ENCODE measurements at regions not wholly inside any gene's neighbourhood (a gene's known extent, or its start where the extent isn't known, plus 50 kb on each side); places are given as distances from the start of the nearest gene placed in this dataset.

- Histone ChIP-seq H3K9me2 (no peaks in the 10 kb centered on the region), H3K79me2 (ENCODE audit: insufficient read depth) (no peaks in the 10 kb centered on the region), H3K4me2 (no peak overlapping the region), H2AFZ (ENCODE audit: low read depth) (no peak overlapping the region), H3K27me3 (ENCODE audit: insufficient read depth) (no peaks in the 10 kb centered on the region), H3K9ac (no peak overlapping the region), H3K4me3 (ENCODE audit: low read depth in 2 of 2, low read length in 1 of 2) (no peak overlapping the region), H4K20me1 (ENCODE audit: insufficient read depth) (no peaks in the 10 kb centered on the region), H3F3A (replicated peaks; ENCODE audit: insufficient read depth) (no peaks in the 10 kb centered on the region), H3K9me3 (no peaks in the 10 kb centered on the region), H3K4me1 (ENCODE audit: control insufficient read depth in 1 of 2, insufficient read depth in 2 of 2, low read depth in 1 of 2, low read length in 1 of 2) (peaks cover 0 to 11% of the 10 kb centered on the region in 2 experiments; a peak in 1 of 4 replicates), H3K36me3 (replicated peaks in 1 of 2; ENCODE audit: control insufficient read depth in 1 of 2, insufficient read depth in 2 of 2, low read length in 1 of 2) (no peaks in the 10 kb centered on the region), H3K27ac (ENCODE audit: low read depth in 2 of 2, low read length in 1 of 2) (no peak overlapping the region)
- WGBS (ENCODE audit: low lambda C conversion rate), result 41% methylated on average over 4 of the region's 4 CpGs
- TF ChIP-seq, protein P1, sequence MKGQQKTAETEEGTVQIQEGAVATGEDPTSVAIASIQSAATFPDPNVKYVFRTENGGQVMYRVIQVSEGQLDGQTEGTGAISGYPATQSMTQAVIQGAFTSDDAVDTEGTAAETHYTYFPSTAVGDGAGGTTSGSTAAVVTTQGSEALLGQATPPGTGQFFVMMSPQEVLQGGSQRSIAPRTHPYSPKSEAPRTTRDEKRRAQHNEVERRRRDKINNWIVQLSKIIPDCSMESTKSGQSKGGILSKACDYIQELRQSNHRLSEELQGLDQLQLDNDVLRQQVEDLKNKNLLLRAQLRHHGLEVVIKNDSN (IDR thresholded peaks at IDR 0.05; ENCODE audit: borderline replicate concordance, low read depth), result no peak
- no peak for TF ChIP-seq SIN3A (IDR thresholded peaks at IDR 0.05; ENCODE audit: borderline replicate concordance, low read depth, low read length)
- TF ChIP-seq, protein P2, sequence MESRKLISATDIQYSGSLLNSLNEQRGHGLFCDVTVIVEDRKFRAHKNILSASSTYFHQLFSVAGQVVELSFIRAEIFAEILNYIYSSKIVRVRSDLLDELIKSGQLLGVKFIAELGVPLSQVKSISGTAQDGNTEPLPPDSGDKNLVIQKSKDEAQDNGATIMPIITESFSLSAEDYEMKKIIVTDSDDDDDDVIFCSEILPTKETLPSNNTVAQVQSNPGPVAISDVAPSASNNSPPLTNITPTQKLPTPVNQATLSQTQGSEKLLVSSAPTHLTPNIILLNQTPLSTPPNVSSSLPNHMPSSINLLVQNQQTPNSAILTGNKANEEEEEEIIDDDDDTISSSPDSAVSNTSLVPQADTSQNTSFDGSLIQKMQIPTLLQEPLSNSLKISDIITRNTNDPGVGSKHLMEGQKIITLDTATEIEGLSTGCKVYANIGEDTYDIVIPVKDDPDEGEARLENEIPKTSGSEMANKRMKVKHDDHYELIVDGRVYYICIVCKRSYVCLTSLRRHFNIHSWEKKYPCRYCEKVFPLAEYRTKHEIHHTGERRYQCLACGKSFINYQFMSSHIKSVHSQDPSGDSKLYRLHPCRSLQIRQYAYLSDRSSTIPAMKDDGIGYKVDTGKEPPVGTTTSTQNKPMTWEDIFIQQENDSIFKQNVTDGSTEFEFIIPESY (IDR thresholded peaks at IDR 0.05; ENCODE audit: borderline replicate concordance, low read depth), result no peak
- TF ChIP-seq NRF1 (IDR thresholded peaks at IDR 0.05; ENCODE audit: low read depth, low read length), result no peak
- no peak for TF ChIP-seq USF2 (IDR thresholded peaks at IDR 0.05; ENCODE audit: borderline replicate concordance, low read depth, low read length)
- no peak for TF ChIP-seq YY1 (IDR thresholded peaks at IDR 0.05; ENCODE audit: low read depth)
- TF ChIP-seq RXRA (IDR thresholded peaks at IDR 0.05; ENCODE audit: borderline replicate concordance, low read depth), result no peak
- TF ChIP-seq, protein P3, sequence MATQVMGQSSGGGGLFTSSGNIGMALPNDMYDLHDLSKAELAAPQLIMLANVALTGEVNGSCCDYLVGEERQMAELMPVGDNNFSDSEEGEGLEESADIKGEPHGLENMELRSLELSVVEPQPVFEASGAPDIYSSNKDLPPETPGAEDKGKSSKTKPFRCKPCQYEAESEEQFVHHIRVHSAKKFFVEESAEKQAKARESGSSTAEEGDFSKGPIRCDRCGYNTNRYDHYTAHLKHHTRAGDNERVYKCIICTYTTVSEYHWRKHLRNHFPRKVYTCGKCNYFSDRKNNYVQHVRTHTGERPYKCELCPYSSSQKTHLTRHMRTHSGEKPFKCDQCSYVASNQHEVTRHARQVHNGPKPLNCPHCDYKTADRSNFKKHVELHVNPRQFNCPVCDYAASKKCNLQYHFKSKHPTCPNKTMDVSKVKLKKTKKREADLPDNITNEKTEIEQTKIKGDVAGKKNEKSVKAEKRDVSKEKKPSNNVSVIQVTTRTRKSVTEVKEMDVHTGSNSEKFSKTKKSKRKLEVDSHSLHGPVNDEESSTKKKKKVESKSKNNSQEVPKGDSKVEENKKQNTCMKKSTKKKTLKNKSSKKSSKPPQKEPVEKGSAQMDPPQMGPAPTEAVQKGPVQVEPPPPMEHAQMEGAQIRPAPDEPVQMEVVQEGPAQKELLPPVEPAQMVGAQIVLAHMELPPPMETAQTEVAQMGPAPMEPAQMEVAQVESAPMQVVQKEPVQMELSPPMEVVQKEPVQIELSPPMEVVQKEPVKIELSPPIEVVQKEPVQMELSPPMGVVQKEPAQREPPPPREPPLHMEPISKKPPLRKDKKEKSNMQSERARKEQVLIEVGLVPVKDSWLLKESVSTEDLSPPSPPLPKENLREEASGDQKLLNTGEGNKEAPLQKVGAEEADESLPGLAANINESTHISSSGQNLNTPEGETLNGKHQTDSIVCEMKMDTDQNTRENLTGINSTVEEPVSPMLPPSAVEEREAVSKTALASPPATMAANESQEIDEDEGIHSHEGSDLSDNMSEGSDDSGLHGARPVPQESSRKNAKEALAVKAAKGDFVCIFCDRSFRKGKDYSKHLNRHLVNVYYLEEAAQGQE (IDR thresholded peaks at IDR 0.05; ENCODE audit: low read depth, low read length), result no peak
- TF ChIP-seq NFIC (IDR thresholded peaks at IDR 0.05; ENCODE audit: borderline replicate concordance), result no peak
- TF ChIP-seq TCF12 (IDR thresholded peaks at IDR 0.05), result no peak
- TF ChIP-seq EP300 (IDR thresholded peaks at IDR 0.05; ENCODE audit: borderline replicate concordance in 1 of 2, low read depth in 1 of 2, low read length in 1 of 2), result no peak
- no peak for TF ChIP-seq JUND (IDR thresholded peaks at IDR 0.05)
- no peak for TF ChIP-seq TEAD4 (IDR thresholded peaks at IDR 0.05; ENCODE audit: borderline replicate concordance, insufficient read depth)
- no peak for TF ChIP-seq FOXJ3 (CRISPR knock-in tag; IDR thresholded peaks at IDR 0.05)
- TF ChIP-seq RFX5 (IDR thresholded peaks at IDR 0.05; ENCODE audit: low read length), result no peak
- ChIA-PET POLR2A (no interaction called here), CTCF (no interaction called here)
- DNase-seq, result no peak
Observed at GRCh38 chr4:14338585-14339265, 663.6 kb upstream of the CPEB2 start.

All from SK-N-SH (cell line).